Skeletal muscle tissue (tissue), 3 donors: ENCODE measurements at regions not wholly inside any gene's neighbourhood (a gene's known extent, or its start where the extent isn't known, plus 50 kb on each side); places are given as distances from the start of the nearest gene placed in this dataset.

Experiments
- H3K27ac ChIP-seq: one replicate; pipeline ENCODE4 v1.7.0; 2013; ENCODE audit warnings: mild to moderate bottlenecking, low read depth, low read length, inconsistent platforms
- H3K27me3 ChIP-seq, 3 donors: one replicate each; pipeline ENCODE4 v1.7.0; 2013; ENCODE audit warnings: low read length in 3 of 3; ENCODE audit not compliant: control insufficient read depth in 3 of 3, insufficient read depth in 3 of 3
- H3K36me3 ChIP-seq, 3 donors: one replicate each; pipeline ENCODE4 v1.7.0; 2013; ENCODE audit warnings: low read length in 3 of 3; ENCODE audit not compliant: control insufficient read depth in 3 of 3, insufficient read depth in 3 of 3
- H3K4me1 ChIP-seq, 3 donors: one replicate each; pipeline ENCODE4 v1.7.0; 2013; ENCODE audit warnings: low read length in 3 of 3, mild to moderate bottlenecking in 3 of 3; ENCODE audit not compliant: control insufficient read depth in 3 of 3, insufficient read depth in 3 of 3
- H3K4me3 ChIP-seq, 3 donors: one replicate each; pipeline ENCODE4 v1.7.0; 2013; ENCODE audit warnings: low read length in 3 of 3
- H3K9ac ChIP-seq, 3 donors: one replicate each; pipeline ENCODE4 v1.7.0; 2013; ENCODE audit warnings: low read length in 3 of 3, mild to moderate bottlenecking in 3 of 3, moderate library complexity in 2 of 3, low read depth in 1 of 3
- H3K9me3 ChIP-seq, 3 donors: one replicate each; pipeline ENCODE4 v1.7.0; 2013; ENCODE audit warnings: low read length in 3 of 3; ENCODE audit not compliant: control insufficient read depth in 3 of 3
- donor health status: Osteomylitis.

DNA sequence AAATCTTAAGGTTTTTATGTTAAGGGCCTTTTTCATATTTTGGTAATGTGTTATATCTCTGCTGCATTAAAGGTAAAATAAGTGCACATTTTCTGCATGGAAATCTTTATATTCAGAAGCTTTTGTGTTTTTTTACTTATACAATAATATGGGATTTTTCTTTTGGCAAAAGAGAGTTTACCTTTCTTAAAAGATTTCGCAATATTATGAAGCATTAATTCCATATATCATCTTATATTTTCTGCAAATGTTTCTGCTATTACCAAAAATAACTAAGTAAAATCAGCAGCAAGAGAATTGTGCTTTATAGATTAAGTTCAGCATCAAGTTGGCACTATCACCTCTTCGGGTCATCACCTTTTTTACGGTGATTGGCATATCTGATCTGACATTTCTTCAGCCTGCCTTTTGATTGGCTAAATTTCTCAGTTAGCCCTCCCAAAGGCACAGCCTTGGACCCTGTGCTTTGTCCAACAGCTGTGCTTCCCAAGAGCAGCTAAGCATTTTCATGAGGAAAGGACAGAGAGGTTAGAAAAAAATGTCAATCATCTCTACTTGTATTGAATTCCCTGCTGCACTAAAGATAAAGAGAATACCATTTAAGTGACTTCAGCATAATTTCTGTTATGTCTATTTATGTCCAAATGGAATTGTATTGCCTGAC lies 767.1 kb upstream of the PRMT6 start:
- no peaks in the 10 kb centered on the region for H3K9me3 ChIP-seq
- no peak overlapping the region for H3K4me3 ChIP-seq
- H3K27ac ChIP-seq = no peak overlapping the region
- no peaks in the 10 kb centered on the region for H3K27me3 ChIP-seq
- H3K4me1 ChIP-seq = no peaks in the 10 kb centered on the region
- no peak overlapping the region for H3K9ac ChIP-seq
- H3K36me3 ChIP-seq = no peaks in the 10 kb centered on the region

DNA sequence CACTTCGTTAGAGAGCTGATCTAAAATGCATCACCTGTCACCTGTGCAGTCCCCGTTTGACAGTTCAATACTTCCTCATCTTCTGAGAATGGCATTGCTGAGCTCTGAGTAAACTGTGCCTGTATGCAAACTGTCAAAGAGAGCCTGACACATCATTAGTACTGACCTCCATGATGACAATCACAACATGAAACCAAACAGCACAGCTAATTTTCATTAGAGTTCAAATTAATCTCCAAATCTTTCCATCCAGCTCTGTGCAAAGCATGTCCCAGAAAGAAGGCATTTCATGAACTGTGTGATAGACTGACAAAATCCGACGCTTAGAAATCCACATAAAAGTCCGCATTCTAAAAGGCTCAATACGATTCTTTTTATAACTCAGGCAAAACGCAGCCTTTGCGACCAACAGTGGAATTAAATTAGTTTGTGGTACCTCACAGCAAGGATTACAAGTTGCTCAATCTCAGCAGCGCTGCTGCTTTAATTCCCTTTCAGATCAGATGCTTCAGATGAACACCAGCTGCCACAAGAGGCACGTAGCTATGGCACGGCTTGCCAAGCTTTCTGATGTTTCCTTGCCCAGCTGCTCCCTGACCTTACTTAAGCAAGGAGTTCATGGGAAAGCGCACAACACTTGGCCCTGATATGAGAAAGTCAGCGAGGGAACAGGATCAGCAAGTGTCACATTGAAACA lies 765.5 kb upstream of the PRMT6 start:
- Histone ChIP-seq H3K4me3 (no peak overlapping the region), H3K27me3 (no peaks in the 10 kb centered on the region), H3K36me3 (no peaks in the 10 kb centered on the region), H3K27ac (no peak overlapping the region), H3K9ac (no peak overlapping the region), H3K4me1 (no peaks in the 10 kb centered on the region), H3K9me3 (no peaks in the 10 kb centered on the region)

DNA sequence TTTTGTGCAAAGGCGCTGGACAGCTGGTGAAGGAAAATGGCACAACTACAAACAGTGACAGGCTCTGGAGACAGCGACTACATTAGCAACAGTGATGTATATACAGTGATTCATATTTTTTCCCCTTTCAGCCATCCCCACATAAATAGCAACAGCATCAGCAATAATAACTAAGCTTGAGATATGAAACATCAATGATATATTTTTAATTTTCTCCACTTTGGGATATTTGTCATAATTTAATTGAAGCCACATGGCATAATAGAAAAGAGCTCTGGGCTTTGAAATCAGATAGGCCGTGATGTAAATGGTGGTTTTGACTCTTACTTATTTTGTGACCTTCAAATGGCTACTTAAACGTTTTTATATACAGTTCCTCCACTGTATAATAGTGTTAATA lies 764.3 kb upstream of the PRMT6 start:
- Histone ChIP-seq H3K27ac (no peak overlapping the region), H3K27me3 (no peaks in the 10 kb centered on the region)

DNA sequence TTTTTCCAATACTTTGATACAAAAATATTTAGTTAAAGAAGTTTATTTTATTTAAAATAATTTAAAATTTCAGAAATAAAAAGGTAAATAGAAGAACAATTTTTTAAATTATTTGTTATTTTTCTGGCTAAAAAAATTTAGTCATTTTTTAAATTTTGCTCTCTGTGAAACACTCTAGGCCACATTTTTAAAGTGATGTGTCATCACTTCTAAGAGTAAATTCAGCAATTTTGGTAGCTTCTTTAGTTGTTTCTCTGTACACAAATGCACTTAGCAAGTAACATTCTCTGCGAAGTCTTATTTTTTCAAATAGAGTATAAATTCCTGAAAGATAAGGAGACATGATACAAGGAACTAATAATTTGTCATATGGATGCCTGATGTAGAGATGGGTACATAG lies 760.0 kb upstream of the PRMT6 start:
- H3K4me3 ChIP-seq = no peak overlapping the region
- H3K27me3 ChIP-seq = no peaks in the 10 kb centered on the region
- H3K27ac ChIP-seq = no peak overlapping the region
- H3K9ac ChIP-seq = no peak overlapping the region
- H3K36me3 ChIP-seq = no peaks in the 10 kb centered on the region
- H3K4me1 ChIP-seq = no peaks in the 10 kb centered on the region
- H3K9me3 ChIP-seq = no peaks in the 10 kb centered on the region

More for the DNA sequence above, 764.3 kb upstream of the PRMT6 start:
- H3K4me1 ChIP-seq = no peaks in the 10 kb centered on the region
- no peak overlapping the region for H3K4me3 ChIP-seq
- no peaks in the 10 kb centered on the region for H3K9me3 ChIP-seq
- H3K9ac ChIP-seq = no peak overlapping the region
- H3K36me3 ChIP-seq = no peaks in the 10 kb centered on the region

DNA sequence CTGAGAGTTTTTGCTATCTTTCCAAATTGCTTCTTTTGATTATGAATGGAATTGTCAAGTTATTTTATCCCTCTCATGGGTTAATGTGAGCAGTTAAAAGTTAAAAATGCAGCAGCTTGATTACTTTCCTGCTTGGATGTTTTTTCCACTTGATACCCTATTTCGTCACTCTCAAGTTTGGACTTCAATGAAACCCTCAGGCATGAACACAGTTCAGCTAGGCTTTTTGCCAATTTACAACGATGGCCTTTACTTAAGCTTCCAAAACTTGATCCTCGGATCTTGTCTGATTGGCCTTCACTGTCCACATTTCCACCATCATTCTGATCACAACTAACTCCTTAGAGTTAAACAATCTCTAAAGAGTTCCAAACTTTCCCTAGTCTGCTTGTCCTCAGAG lies 752.4 kb upstream of the PRMT6 start:
- no peak overlapping the region for H3K9ac ChIP-seq
- no peaks in the 10 kb centered on the region for H3K4me1 ChIP-seq
- H3K27me3 ChIP-seq = no peaks in the 10 kb centered on the region
- no peak overlapping the region for H3K27ac ChIP-seq
- H3K9me3 ChIP-seq = peaks cover 6 to 8% (median 6%) of the 10 kb centered on the region in 3 donors
- H3K36me3 ChIP-seq = no peaks in the 10 kb centered on the region
- H3K4me3 ChIP-seq = no peak overlapping the region

GRCh38 chr1:106319612-106320011 lies 736.9 kb upstream of the PRMT6 start:
- H3K27me3 ChIP-seq = no peaks in the 10 kb centered on the region
- H3K4me3 ChIP-seq = no peak overlapping the region
- no peak overlapping the region for H3K9ac ChIP-seq
- no peaks in the 10 kb centered on the region for H3K9me3 ChIP-seq
- H3K27ac ChIP-seq = no peak overlapping the region
- H3K4me1 ChIP-seq = no peaks in the 10 kb centered on the region
- H3K36me3 ChIP-seq = no peaks in the 10 kb centered on the region

DNA sequence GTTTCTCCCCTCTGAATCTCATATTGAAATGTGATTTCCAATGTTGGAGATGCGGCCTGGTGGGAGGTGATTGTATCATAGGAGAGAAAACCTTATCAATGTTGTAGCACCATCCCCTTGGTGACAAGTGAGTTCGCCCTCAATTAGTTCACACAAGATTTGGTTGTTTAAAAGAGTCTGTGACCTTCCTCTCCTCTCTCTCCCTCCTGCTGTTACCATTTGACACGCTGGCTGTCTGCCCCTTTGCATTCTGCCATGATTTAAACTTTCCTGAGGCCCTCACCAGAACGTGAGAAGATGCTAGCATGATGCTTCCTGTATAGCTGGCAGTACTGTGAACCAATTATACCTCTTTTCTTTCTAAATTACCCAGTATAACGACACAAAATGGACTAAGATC lies 730.9 kb upstream of the PRMT6 start:
- Histone ChIP-seq H3K4me3 (no peak overlapping the region), H3K36me3 (no peaks in the 10 kb centered on the region), H3K27ac (no peak overlapping the region), H3K27me3 (no peaks in the 10 kb centered on the region), H3K9me3 (no peaks in the 10 kb centered on the region), H3K9ac (no peak overlapping the region), H3K4me1 (no peaks in the 10 kb centered on the region)

DNA sequence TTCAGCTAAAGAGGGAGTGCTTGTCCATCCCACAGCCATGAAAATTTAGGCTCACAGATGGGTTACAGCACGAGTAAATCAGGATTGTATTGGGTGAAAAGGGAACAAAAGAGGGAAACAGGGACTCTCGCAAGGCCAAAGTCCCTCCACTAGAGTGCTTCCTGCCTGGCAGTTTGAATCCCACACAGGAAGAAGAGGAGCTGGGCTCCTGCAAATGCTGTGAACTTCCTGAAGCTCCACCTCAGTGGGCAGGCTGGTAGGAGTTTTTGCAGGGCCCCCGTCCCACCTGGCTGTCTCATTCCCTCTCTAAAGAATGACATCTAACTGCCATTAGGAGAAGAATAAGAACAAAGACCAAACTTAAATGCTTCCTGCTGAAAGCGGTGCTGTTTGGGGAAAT lies 712.0 kb upstream of the PRMT6 start:
- no peak overlapping the region for H3K27ac ChIP-seq
- H3K4me3 ChIP-seq = no peak overlapping the region
- H3K9me3 ChIP-seq = peaks cover 0 to 2% (median under 1%) of the 10 kb centered on the region in 3 donors

DNA sequence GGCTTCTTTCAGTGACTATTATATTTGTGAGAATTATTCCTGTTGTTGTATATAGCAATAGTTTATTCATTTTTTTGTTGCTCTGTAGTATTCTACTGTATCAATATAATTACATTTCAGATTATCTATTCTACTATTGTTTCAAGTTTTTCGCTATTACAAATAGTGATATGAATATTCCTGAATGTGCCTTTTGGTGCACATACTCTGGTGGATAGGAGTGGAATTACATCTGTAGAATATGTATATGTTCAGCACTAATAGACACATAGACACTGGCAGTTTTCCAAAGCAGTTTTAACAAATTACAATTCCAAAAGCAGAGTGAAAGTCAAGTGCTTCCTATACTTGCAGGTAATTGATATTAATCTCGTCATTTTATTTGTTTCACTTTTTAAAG lies 696.2 kb upstream of the PRMT6 start:
- no peaks in the 10 kb centered on the region for H3K4me1 ChIP-seq
- no peaks in the 10 kb centered on the region for H3K9me3 ChIP-seq
- no peak overlapping the region for H3K4me3 ChIP-seq
- H3K36me3 ChIP-seq = no peaks in the 10 kb centered on the region
- no peak overlapping the region for H3K9ac ChIP-seq
- H3K27me3 ChIP-seq = no peaks in the 10 kb centered on the region
- H3K27ac ChIP-seq = no peak overlapping the region

More for the DNA sequence above, 712.0 kb upstream of the PRMT6 start:
- Histone ChIP-seq H3K36me3 (no peaks in the 10 kb centered on the region), H3K27me3 (no peaks in the 10 kb centered on the region), H3K9ac (no peak overlapping the region), H3K4me1 (no peaks in the 10 kb centered on the region)

- H3K4me3 ChIP-seq = no peak overlapping the region
- no peaks in the 10 kb centered on the region for H3K9me3 ChIP-seq
- H3K9ac ChIP-seq = no peak overlapping the region
- H3K27ac ChIP-seq = no peak overlapping the region
- no peaks in the 10 kb centered on the region for H3K4me1 ChIP-seq
- no peaks in the 10 kb centered on the region for H3K36me3 ChIP-seq
- no peaks in the 10 kb centered on the region for H3K27me3 ChIP-seq
Measured at GRCh38 chr1:106366627-106367319, 689.7 kb upstream of the PRMT6 start.
